Endothelial cell of umbilical vein (primary cell): ENCODE measurements at regions not wholly inside any gene's neighbourhood (a gene's known extent, or its start where the extent isn't known, plus 50 kb on each side); places are given as distances from the start of the nearest gene placed in this dataset.

Experiments used
- BruUV-seq: library from RNA; stranded (reverse); fragments of 400-500 nt; replicated peaks from 2 replicates; lab custom pipeline; 2021; lab: Mats Ljungman, UMichigan
- CTCF ChIA-PET: fragments of 300-600, 350-600 bp; sonication (Branson Sonifier 250); formaldehyde crosslinking; loops from one replicate; lab custom pipeline; 2021; ENCODE audit warnings: antibody characterized with exemption, inconsistent platforms; lab: Charles Lee
- POLR2A ChIA-PET: fragments of 300-600, 350-600 bp; sonication (Branson Sonifier 250); formaldehyde crosslinking; loops from one replicate; lab custom pipeline; 2021; ENCODE audit warnings: antibody characterized with exemption, inconsistent platforms; lab: Charles Lee
- DNase-seq: peaks from one replicate; pipeline ENCODE4 v3.0.0-alpha.2; 2011; ENCODE audit warnings: low read depth, low spot score
- FAIRE-seq: peaks from 2 replicates; lab custom pipeline; 2011; peaks lifted over from hg19 to GRCh38; lab: Jason Lieb, UNC
- H2AFZ ChIP-seq: 2 replicates; pipeline ENCODE4 v1.6.0; 2012; ENCODE audit warnings: low read depth, low read length, control low read depth, inconsistent platforms
- H3K27ac ChIP-seq: 2 replicates; pipeline ENCODE4 v1.5.1; 2011; ENCODE audit warnings: low read depth, mild to moderate bottlenecking, control low read depth, low read length, moderate library complexity; ENCODE audit not compliant: insufficient read depth
- H3K27me3 ChIP-seq, 2 experiments: 2 replicates each; pipeline versions ENCODE4 v1.6.0 to v1.6.1; 2011; ENCODE audit warnings: low read length in 2 of 2, mixed read lengths in 1 of 2; ENCODE audit not compliant: control insufficient read depth in 2 of 2, insufficient read depth in 2 of 2
- H3K36me3 ChIP-seq, 2 experiments: 2 replicates in 1 of 2; 3 replicates in 1 of 2; pipeline ENCODE4 v1.5.1; 2011; ENCODE audit warnings: low read length in 2 of 2, mild to moderate bottlenecking in 1 of 2, moderate library complexity in 1 of 2; ENCODE audit not compliant: control insufficient read depth in 2 of 2, insufficient read depth in 2 of 2; ENCODE audit errors: extremely low read depth in 1 of 2
- H3K4me1 ChIP-seq: 3 replicates; pipeline ENCODE4 v1.5.1; 2011; ENCODE audit warnings: mild to moderate bottlenecking, low read length; ENCODE audit not compliant: control insufficient read depth, insufficient read depth; ENCODE audit errors: extremely low read depth
- H3K4me2 ChIP-seq: 2 replicates; pipeline ENCODE4 v1.6.1; 2011; ENCODE audit warnings: low read length, control low read depth, mixed read lengths; ENCODE audit not compliant: insufficient read depth
- H3K4me3 ChIP-seq, 3 experiments: fragments of 200-600 bp in 1 of 3; sonication (generic), shearing (Covaris generic) in 1 of 3; replicated peaks in 1 of 3; 2 replicates each; pipeline ENCODE4 v1.5.1; 2011 to 2016; ENCODE audit warnings: control low read depth in 3 of 3, low read length in 3 of 3, mild to moderate bottlenecking in 2 of 3, inconsistent platforms in 1 of 3, low read depth in 1 of 3, moderate library complexity in 1 of 3; ENCODE audit not compliant: insufficient read depth in 1 of 3
- H3K79me2 ChIP-seq: 2 replicates; pipeline ENCODE4 v1.6.0; 2012; ENCODE audit warnings: low read length, inconsistent platforms; ENCODE audit not compliant: control insufficient read depth, insufficient read depth
- H3K9ac ChIP-seq: replicated peaks from 2 replicates; pipeline ENCODE3; 2011; ENCODE audit warnings: low read length, control low read depth; ENCODE audit not compliant: insufficient read depth; ENCODE audit errors: extremely low read depth
- H3K9me1 ChIP-seq: replicated peaks from 3 replicates; pipeline ENCODE4 v1.6.0; 2011; ENCODE audit warnings: mild to moderate bottlenecking, low read length; ENCODE audit not compliant: control insufficient read depth, insufficient read depth; ENCODE audit errors: extremely low read depth
- H3K9me3 ChIP-seq: replicated peaks from 2 replicates; pipeline ENCODE4 v1.5.1; 2012; ENCODE audit warnings: low read length, inconsistent platforms; ENCODE audit not compliant: control insufficient read depth, insufficient read depth
- H4K20me1 ChIP-seq: replicated peaks from 2 replicates; pipeline ENCODE3; 2011; ENCODE audit warnings: mild to moderate bottlenecking, low read length; ENCODE audit not compliant: control insufficient read depth, insufficient read depth; ENCODE audit errors: extremely low read depth
- CTCF ChIP-seq, 2 donors: IDR thresholded peaks; 1 replicate in 1 of 2; 2 replicates in 1 of 2; pipeline ENCODE4 v1.5.1; 2011; ENCODE audit warnings: low read length in 2 of 2, mild to moderate bottlenecking in 2 of 2, moderate library complexity in 2 of 2, control low read depth in 1 of 2, inconsistent platforms in 1 of 2, low read depth in 1 of 2; ENCODE audit not compliant: insufficient read depth in 1 of 2; ENCODE audit errors: extremely low read depth in 1 of 2
- EZH2 ChIP-seq: IDR thresholded peaks from 2 replicates; pipeline ENCODE4 v1.6.1; 2012; ENCODE audit warnings: borderline replicate concordance, low read depth, mild to moderate bottlenecking, moderate library complexity, low read length, inconsistent platforms; ENCODE audit not compliant: severe bottlenecking
- FOS ChIP-seq: IDR thresholded peaks from 2 replicates; pipeline ENCODE4 v1.6.1; 2011; ENCODE audit warnings: mild to moderate bottlenecking, low read length, moderate library complexity, borderline replicate concordance; ENCODE audit not compliant: insufficient read depth
- GATA2 ChIP-seq: IDR thresholded peaks from 2 replicates; pipeline ENCODE4 v1.7.0; 2011; ENCODE audit warnings: low read depth, mild to moderate bottlenecking, moderate library complexity, mixed read lengths, low read length; ENCODE audit not compliant: insufficient read length, insufficient read depth
- JUN ChIP-seq: IDR thresholded peaks from 2 replicates; pipeline ENCODE4 v1.6.1; 2011; ENCODE audit warnings: borderline replicate concordance, low read depth; ENCODE audit not compliant: insufficient read length, insufficient read depth
- MAX ChIP-seq: IDR thresholded peaks from 2 replicates; pipeline ENCODE4 v1.6.1; 2011; ENCODE audit not compliant: insufficient read depth, insufficient read length
- MYC ChIP-seq: IDR thresholded peaks from one replicate; pipeline ENCODE4 v1.6.1; 2011; ENCODE audit warnings: mild to moderate bottlenecking, low read depth, low read length
- POLR2A ChIP-seq: IDR thresholded peaks from 2 replicates; pipeline ENCODE4 v1.6.1; 2012; ENCODE audit warnings: low read depth, mild to moderate bottlenecking, control low read depth, low read length
- POLR2AphosphoS5 ChIP-seq: IDR thresholded peaks from 2 replicates; pipeline ENCODE4 v1.6.1; 2012; ENCODE audit warnings: low read depth, mild to moderate bottlenecking, control low read depth, low read length, moderate library complexity; ENCODE audit not compliant: insufficient read depth
- dilution Hi-C: fragments of 300-500 bp; cut with MboI; formaldehyde crosslinking; loops from one replicate; pipeline ENCODE4 v1.15.0; 2019; ENCODE audit warnings: low sequenced_read_pairs; ENCODE audit not compliant: extremely low pct_ligation_motif_present
- intact Hi-C: fragments of 100-400 bp; cut with micrococcal nuclease; formaldehyde crosslinking; loops from one replicate; pipeline ENCODE4 v1.10.0; 2022

- Histone ChIP-seq H3K79me2 (no peaks in the 10 kb centered on the region), H3K36me3 (no peaks in the 10 kb centered on the region), H4K20me1 (no peaks in the 10 kb centered on the region), H3K4me3 (no peak overlapping the region), H3K9me3 (no peaks in the 10 kb centered on the region), H3K27ac (no peak overlapping the region), H3K9ac (no peak overlapping the region), H3K4me2 (no peak overlapping the region), H3K4me1 (no peaks in the 10 kb centered on the region), H2AFZ (no peak overlapping the region), H3K9me1 (no peaks in the 10 kb centered on the region), H3K27me3 (no peaks in the 10 kb centered on the region)
- POLR2A ChIA-PET: no interaction called here
- DNase-seq (no peak), FAIRE-seq (no peak)
- CTCF ChIA-PET: no interaction called here
- no TSS peak for BruUV-seq
- dilution Hi-C loops: no loop called here
- no peak for TF ChIP-seq POLR2A
- no peak for TF ChIP-seq MYC
- no peak for TF ChIP-seq EZH2
- no peak for TF ChIP-seq JUN
- no peak for TF ChIP-seq MAX
- TF ChIP-seq FOS: no peak
- TF ChIP-seq CTCF (IDR thresholded peaks at IDR 0.05; ENCODE audit: extremely low read depth in 1 of 2, insufficient read depth in 1 of 2, low read depth in 1 of 2, low read length in 2 of 2): no peak
- no peak for TF ChIP-seq POLR2AphosphoS5
- TF ChIP-seq GATA2: no peak
- intact Hi-C loops: no loop called here
Observed at GRCh38 chr18:66440433-66440832, 163.5 kb downstream of the CDH19 start.
